GM19023 (cell line): ENCODE measurements at regions not wholly inside any gene's neighbourhood (a gene's known extent, or its start where the extent isn't known, plus 50 kb on each side); places are given as distances from the start of the nearest gene placed in this dataset.

Source experiments
- ATAC-seq: cut with Tn5 transposase; IDR thresholded peaks from one replicate; pipeline ENCODE4 v1.9.1; 2021; ENCODE audit warnings: mild to moderate bottlenecking, moderate library complexity; ENCODE audit not compliant: unreplicated experiment

GRCh38 chr13:105213512-105213911 is 1322.0 kb downstream of the EFNB2 start:
- no peak for ATAC-seq

GRCh38 chr13:105207572-105208293 is 1327.7 kb downstream of the EFNB2 start:
- ATAC-seq: no peak

DNA sequence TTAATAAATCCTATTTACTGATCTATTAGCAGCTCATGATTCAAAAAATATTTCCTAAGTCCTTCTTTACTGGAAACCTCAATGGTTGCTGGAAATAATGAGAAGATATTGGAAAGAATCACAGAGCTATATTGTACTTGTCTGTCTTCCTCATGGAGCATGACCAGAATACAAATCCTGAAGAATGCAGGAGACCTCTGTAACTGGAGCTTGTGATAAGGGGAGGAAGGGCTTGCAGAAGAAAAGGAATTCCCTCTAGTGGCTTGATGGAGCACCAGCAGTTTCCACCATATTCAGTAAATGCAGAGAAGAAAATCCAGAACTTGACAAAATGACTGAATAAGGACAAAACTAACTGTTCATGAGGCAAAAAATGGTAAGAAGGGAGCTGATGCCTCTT is 1333.1 kb downstream of the EFNB2 start:
- no peak for ATAC-seq

DNA sequence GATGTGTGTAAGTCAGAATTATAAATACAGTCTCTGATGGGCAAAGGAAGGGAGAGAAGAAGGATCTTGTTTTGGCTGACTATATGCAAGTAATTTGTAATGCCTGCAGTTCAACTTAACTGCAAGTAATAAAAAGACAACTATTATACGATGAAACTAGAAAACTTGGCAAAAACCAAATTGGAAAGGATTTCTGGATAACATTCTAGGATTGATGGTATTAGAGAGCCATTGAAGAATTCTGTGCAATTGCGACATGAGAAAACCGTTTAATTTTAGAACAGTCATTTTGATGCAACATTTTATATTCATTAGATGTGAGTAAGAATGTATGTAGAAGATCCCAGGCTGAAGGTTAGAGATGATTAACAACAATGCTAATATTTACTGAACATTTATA is 1334.1 kb downstream of the EFNB2 start:
- no peak for ATAC-seq

GRCh38 chr13:105200181-105200580 is 1335.3 kb downstream of the EFNB2 start:
- ATAC-seq: no peak

DNA sequence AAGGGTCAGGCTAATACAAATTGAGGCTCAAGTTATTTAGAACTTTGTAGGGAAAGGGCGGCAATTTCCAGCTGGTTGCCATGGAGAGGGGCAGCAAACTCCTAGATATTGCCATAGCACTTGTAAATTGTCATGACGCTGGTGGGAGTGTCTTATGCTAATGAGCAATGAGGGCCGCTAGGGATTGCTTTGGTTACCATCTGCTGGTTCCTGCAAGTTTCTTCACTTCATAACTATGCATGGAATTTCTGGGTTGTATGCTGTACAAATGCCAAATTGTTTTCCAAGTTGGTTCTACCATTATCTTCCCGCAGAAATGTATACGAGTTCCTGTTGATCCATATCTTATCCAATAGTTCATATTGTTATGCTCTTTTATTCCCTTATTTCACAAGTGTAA is 1339.4 kb downstream of the EFNB2 start:
- ATAC-seq: no peak

DNA sequence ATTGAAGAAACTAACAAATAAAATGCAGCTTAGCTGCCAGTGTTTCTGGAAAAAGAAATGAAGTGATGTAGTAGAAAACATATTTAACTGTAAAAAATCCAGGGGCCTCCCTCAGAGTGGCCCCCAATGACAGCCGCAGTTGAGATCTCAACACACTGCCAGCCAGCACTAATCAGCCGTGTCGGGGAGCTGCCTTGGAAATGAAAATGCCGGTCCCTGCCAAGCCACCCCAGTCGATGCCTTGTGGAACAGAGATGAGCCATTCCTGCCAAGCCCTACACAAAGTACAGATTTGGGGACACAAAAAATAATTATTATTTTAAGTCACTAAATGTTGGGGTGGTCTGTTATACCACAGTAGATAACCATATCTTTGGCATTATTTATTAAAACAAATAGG is 1342.4 kb downstream of the EFNB2 start:
- no peak for ATAC-seq

- no peak for ATAC-seq
Measured at GRCh38 chr13:105184201-105184600, 1351.3 kb downstream of the EFNB2 start.

DNA sequence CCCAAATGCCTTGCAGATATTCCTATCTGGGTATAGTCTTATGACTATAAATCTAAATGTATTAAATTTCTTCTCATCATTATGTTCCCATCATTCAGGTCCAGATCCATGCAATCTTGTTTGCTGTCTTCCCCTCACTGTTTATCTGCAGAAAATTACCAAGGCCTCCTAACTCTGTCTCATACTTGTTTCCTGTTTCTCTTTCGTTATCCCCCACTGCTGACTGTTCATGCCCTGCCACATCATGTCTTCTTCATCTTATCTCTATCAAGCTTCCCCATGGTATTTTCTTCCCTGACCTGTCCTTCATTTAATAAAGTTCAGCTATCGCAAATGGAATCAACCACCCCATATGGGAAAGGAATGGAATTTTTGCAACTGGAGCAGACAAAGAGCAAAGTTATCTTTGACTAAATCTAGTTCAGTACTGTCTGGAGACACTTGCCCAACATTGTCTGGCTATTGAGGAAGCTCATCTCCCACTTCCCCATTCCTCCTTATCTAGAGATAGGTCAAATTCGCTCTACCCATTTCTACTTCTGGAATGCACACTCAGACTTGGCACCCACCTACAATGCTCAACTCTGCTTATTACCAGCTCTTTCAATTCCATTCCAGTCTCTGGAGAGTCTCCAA is 1358.1 kb downstream of the EFNB2 start:
- no peak for ATAC-seq

- ATAC-seq: no peak
Measured at GRCh38 chr13:105170438-105170837, 1365.0 kb downstream of the EFNB2 start.

DNA sequence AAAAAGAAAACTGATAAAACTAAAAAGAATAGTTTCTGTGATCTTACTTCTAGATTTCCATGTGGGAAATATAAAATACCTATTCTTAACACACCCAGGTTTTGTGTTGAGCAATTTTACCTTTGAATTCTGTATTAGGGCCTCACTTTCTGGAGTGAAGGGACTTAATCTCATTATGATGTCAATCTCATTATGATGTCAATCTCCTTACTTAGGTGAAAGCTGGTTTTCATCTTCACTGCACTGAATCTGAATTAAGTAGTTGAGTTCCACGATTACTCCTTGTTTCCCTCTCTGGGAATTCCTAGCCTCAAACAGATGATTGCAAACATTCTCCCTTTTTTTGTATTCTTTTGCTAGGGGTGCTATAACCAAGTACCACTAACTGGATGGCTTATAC is 1367.2 kb downstream of the EFNB2 start:
- no peak for ATAC-seq

DNA sequence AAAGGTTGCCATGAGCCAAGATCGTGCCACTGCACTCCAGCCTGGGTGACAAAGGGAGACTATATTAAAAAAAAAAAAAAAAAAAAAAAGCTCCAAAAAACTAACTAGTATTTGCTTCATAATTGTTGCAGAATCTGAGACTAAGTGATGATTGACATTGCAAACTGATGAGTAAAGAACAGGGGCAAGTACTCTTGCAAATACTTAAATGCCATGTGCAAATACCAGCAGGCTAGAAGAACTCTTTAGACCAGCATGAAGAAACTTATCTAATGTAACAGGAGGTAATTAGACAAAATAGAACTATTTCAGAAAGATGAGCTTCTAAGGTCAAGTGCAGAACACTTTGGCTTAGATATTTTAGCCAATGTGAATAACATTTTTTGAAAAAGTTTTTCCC is 1368.1 kb downstream of the EFNB2 start:
- ATAC-seq: no peak

GRCh38 chr13:105165449-105166125 is 1369.9 kb downstream of the EFNB2 start:
- ATAC-seq: peak; percentile 69

GRCh38 chr13:105159841-105160240 is 1375.6 kb downstream of the EFNB2 start:
- no peak for ATAC-seq

GRCh38 chr13:105153611-105154010 is 1381.9 kb downstream of the EFNB2 start:
- ATAC-seq: no peak

- no peak for ATAC-seq
Measured at GRCh38 chr13:105151639-105152038, 1383.8 kb downstream of the EFNB2 start.

GRCh38 chr13:105147461-105147860 is 1388.0 kb downstream of the EFNB2 start:
- no peak for ATAC-seq

DNA sequence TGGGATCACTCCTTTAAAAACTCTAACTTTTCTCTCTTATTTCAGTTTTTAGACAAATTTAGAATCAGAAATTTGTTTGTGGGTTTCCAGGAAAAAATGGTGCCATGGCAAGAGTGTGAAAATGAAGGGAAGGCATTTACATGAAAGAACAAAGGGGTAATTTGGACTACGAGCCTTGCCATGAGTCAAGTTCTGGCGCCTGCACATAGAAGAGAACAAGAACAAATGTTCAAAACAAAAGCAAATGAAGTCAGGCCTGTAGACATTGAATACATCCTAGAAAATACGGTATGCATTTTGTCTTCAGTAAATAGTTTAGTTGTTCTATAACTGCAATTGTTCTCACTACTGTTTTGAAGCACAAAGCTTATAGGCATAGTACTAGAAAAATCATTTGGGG is 1390.5 kb downstream of the EFNB2 start:
- no peak for ATAC-seq

- no peak for ATAC-seq
Measured at GRCh38 chr13:105144020-105144419, 1391.4 kb downstream of the EFNB2 start.

DNA sequence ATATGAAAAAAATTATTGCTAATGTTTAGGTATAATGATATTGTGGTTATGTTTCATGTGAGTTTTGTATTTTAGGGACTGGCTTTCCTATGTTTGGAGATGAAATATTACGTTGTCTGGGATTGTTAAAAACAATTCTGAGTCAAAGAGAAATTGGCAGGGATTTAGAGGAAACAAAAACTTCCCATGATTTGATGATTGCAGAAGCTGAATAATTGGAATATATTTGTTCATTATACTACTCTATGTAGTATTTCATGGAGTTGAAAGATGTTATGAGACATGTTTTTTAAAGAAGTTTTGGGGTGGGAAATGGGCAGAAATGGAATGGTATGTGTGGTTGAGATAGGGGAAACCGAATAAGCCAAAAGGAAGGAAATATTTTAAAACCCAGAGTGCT is 1392.9 kb downstream of the EFNB2 start:
- no peak for ATAC-seq

- peak; percentile 96 for ATAC-seq
Measured at GRCh38 chr13:105139380-105140285, 1395.8 kb downstream of the EFNB2 start.
